Ovary (tissue), 7 donors: ENCODE measurements at regions not wholly inside any gene's neighbourhood (a gene's known extent, or its start where the extent isn't known, plus 50 kb on each side); places are given as distances from the start of the nearest gene placed in this dataset.

Experiments used
- DNase-seq, 5 donors: peaks; one replicate each; pipeline ENCODE4 v3.0.0-alpha.2; 2019 to 2020
- H3K27ac ChIP-seq, 2 donors: fragments of 200-600 bp; one replicate each; pipeline versions ENCODE4 v1.5.1 to v1.8.0; 2019 to 2022
- H3K27me3 ChIP-seq: fragments of 200-600 bp; one replicate; pipeline ENCODE4 v1.8.0; 2022
- H3K36me3 ChIP-seq: fragments of 200-600 bp; sonication (generic); one replicate; pipeline ENCODE4 v1.5.1; 2019
- H3K4me1 ChIP-seq: one replicate; pipeline ENCODE4 v1.8.1; 2013; ENCODE audit warnings: mild to moderate bottlenecking, moderate library complexity; ENCODE audit not compliant: insufficient read depth
- H3K4me3 ChIP-seq: fragments of 200-600 bp; sonication (generic); one replicate; pipeline ENCODE4 v1.5.1; 2017
- H3K9me3 ChIP-seq, 2 donors: fragments of 200-600 bp in 1 of 2; sonication (generic) in 1 of 2; one replicate each; pipeline versions ENCODE4 v1.5.1 to v1.8.1; 2013 to 2019; ENCODE audit warnings: mild to moderate bottlenecking in 1 of 2, moderate library complexity in 1 of 2
- EP300 ChIP-seq: sonication (generic); formaldehyde crosslinking; IDR thresholded peaks from one replicate; pipeline ENCODE4 v1.6.1; 2017; ENCODE audit warnings: antibody characterized with exemption
- POLR2A ChIP-seq: fragments of 450-650 bp; IDR thresholded peaks from one replicate; pipeline ENCODE4 v1.6.1; 2017; ENCODE audit warnings: antibody characterized with exemption, mild to moderate bottlenecking, moderate library complexity
- WGBS, 3 donors: extraction: QIAGEN DNeasy Blood & Tissue Kit in 1 of 3; methylation state at CpG; one replicate each; pipeline versions ENCODE4 v1.1.5 to v1.1.7; 2013 to 2017; 5-methylcytosine and 5-hydroxymethylcytosine counted together
- intact Hi-C, 4 donors: fragments of 100-400 bp; cut with DNase I; formaldehyde crosslinking; loops; one replicate each; pipeline versions ENCODE4 v1.11.0 to v1.15.1; 2022 to 2023
- TF ChIP-seq, protein P1 (sequence below), 3 donors: fragments of 450-650 bp in 2 of 3; fragments of 200-600 bp in 1 of 3; IDR thresholded peaks; one replicate each; pipeline versions ENCODE4 v1.5.1 to v1.8.0; 2016 to 2022; ENCODE audit warnings: antibody characterized with exemption in 3 of 3, mild to moderate bottlenecking in 1 of 3
- donor health status: DM: no; HTN: no; CAD: no; lungs with moderate emphysema.
- donor health status: DM: no; HTN: no; CAD: no.
- donor health status: Bipolar disorder and iron deficiency.
- donor health status: DM: no; HTN: no; CAD: no.
- donor health status: DM: yes; HTN: yes; CAD: no.

DNA sequence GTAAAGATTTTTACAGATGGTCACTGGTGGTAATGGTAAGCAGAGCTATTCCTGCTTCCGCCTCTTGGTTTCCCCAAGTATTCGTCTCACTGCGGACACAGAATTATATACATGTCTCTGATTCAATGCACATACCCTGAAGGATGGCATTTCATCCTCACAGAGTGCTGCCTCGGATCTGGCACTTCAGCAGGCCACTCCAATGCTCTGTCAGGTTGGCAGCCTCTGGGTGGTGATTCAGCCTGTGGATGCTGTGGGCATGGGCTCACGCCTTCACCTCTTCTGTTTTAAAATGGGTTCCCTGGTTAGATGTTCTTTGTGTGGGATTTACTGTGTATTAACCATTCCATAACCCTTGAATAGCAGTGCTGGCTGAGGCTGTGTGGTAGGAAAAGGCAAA is 182.6 kb upstream of the ZNF608 start:
- TF ChIP-seq POLR2A, result no peak
- no peak for TF ChIP-seq EP300
- TF ChIP-seq, protein P1, sequence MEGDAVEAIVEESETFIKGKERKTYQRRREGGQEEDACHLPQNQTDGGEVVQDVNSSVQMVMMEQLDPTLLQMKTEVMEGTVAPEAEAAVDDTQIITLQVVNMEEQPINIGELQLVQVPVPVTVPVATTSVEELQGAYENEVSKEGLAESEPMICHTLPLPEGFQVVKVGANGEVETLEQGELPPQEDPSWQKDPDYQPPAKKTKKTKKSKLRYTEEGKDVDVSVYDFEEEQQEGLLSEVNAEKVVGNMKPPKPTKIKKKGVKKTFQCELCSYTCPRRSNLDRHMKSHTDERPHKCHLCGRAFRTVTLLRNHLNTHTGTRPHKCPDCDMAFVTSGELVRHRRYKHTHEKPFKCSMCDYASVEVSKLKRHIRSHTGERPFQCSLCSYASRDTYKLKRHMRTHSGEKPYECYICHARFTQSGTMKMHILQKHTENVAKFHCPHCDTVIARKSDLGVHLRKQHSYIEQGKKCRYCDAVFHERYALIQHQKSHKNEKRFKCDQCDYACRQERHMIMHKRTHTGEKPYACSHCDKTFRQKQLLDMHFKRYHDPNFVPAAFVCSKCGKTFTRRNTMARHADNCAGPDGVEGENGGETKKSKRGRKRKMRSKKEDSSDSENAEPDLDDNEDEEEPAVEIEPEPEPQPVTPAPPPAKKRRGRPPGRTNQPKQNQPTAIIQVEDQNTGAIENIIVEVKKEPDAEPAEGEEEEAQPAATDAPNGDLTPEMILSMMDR (IDR thresholded peaks at IDR 0.05), result no peak
- no peaks in the 10 kb centered on the region for H3K27me3 ChIP-seq
- no peaks in the 10 kb centered on the region for H3K9me3 ChIP-seq
- intact Hi-C loops, result no loop called here
- H3K4me1 ChIP-seq, result no peaks in the 10 kb centered on the region
- no peak for DNase-seq
- WGBS, 3 donors, result 93 to 95% (median 94%) methylated on average over 5 of the region's 5 CpGs
- no peak overlapping the region for H3K4me3 ChIP-seq
- no peak overlapping the region for H3K27ac ChIP-seq
- no peaks in the 10 kb centered on the region for H3K36me3 ChIP-seq

DNA sequence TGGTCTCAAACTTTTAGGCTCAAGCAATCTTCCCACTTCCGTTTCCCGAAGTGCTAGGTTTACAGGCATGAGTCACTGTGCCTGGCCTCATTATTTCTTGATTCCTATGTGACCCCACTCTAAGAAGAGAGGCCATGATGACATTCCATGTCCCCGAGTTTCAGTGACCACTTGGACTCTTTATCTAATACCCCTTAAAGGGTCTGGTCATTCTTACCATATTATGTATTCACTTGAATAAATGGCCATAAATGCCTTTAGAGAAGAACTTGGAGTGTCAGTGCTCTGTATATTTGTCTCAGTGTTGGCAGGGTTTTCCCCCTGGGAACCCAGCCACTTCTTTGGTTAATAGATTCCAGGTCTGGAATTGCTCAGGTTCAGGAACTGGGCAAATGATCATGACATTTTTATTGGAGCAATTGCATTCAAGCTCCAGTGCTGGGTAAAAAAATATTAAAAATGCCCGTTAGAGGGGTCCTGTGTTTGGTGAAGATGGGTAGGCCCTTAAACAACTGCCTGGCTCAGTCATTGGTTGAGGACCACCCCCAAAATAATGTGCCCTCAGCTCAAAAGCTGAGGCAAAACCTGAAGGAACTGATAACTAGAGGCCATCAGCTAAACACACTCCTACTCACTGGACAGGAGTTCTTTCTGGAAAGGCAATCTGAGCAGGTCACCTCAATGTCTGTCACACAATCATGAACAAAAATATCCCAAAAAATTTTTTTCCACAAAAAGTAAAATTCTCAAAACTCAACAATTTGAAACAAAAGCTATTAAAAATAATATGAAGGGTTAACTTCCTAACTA is 186.6 kb upstream of the ZNF608 start:
- DNase-seq, result no peak
- 26 to 31% (median 30%) methylated on average over 4 of the region's 4 CpGs for WGBS, 3 donors
- H3K27ac ChIP-seq, result no peak overlapping the region
- TF ChIP-seq EP300, result no peak
- TF ChIP-seq POLR2A, result no peak
- TF ChIP-seq, protein P1 (IDR thresholded peaks at IDR 0.05), result no peak
- H3K4me1 ChIP-seq, result no peaks in the 10 kb centered on the region
- no peaks in the 10 kb centered on the region for H3K36me3 ChIP-seq
- H3K9me3 ChIP-seq, result no peaks in the 10 kb centered on the region
- intact Hi-C loops, result no loop called here
- no peaks in the 10 kb centered on the region for H3K27me3 ChIP-seq
- H3K4me3 ChIP-seq, result no peak overlapping the region

DNA sequence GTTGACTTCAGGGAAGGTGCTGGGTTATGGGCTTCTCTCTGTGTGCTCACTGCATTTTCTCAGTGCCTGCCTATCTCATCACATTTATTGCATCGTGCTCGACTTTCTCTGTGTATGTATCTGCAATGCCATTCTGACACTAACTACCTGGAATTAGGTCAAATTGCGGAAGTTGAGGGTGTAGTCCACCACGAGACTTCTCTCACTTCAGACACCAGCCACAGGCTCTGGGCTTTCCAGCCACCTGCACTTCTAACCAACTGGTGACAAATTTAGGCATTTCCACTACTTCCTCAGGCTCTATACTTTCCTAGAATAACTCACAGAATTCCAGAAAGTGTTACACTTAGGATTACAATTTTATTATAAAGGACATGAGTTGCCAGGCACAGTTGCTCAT is 188.6 kb upstream of the ZNF608 start:
- H3K4me1 ChIP-seq, result no peaks in the 10 kb centered on the region
- intact Hi-C loops, result no loop called here
- no peaks in the 10 kb centered on the region for H3K9me3 ChIP-seq
- no peak overlapping the region for H3K27ac ChIP-seq
- TF ChIP-seq, protein P1 (IDR thresholded peaks at IDR 0.05), result no peak
- TF ChIP-seq POLR2A, result no peak
- TF ChIP-seq EP300, result no peak
- no peaks in the 10 kb centered on the region for H3K27me3 ChIP-seq
- no peaks in the 10 kb centered on the region for H3K36me3 ChIP-seq
- no peak for DNase-seq
- WGBS, 3 donors, result 89 to 98% (median 91%) methylated on average over 4 of the region's 4 CpGs
- no peak overlapping the region for H3K4me3 ChIP-seq

DNA sequence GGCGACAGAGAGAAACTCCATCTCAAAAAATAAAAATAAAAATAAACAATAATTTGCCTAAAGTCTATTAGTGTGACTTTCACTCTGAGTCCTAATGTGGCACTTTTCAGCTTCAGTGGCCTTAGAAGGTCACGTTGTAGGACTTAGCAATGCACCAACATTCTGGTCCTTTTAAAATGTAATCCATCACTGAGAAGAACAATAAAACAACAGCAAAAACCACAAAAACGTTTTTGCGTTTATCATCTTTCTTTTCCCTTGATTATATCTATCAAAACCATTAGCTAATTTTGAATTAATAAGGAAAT is 190.1 kb upstream of the ZNF608 start:
- no peak overlapping the region for H3K27ac ChIP-seq
- H3K36me3 ChIP-seq, result no peaks in the 10 kb centered on the region
- H3K4me3 ChIP-seq, result no peak overlapping the region
- DNase-seq, result no peak
- no peaks in the 10 kb centered on the region for H3K9me3 ChIP-seq
- no peaks in the 10 kb centered on the region for H3K27me3 ChIP-seq
- no peak for TF ChIP-seq POLR2A
- no peak for TF ChIP-seq EP300
- TF ChIP-seq, protein P1 (IDR thresholded peaks at IDR 0.05), result no peak
- 75 to 85% (median 84%) methylated on average over 4 of the region's 4 CpGs for WGBS, 3 donors
- no peaks in the 10 kb centered on the region for H3K4me1 ChIP-seq
- intact Hi-C loops, result no loop called here
